H1 (cell line): ENCODE measurements at regions not wholly inside any gene's neighbourhood (a gene's known extent, or its start where the extent isn't known, plus 50 kb on each side); places are given as distances from the start of the nearest gene placed in this dataset.

Experiments
- CTCF ChIA-PET: fragments of 300-600 bp; sonication (Branson Sonifier 250); formaldehyde crosslinking; loops from one replicate; lab custom pipeline; 2021; ENCODE audit not compliant: partially characterized antibody; lab: Charles Lee
- POLR2A ChIA-PET: fragments of 300-600 bp; sonication (Branson Sonifier 250); formaldehyde crosslinking; loops from one replicate; lab custom pipeline; 2021; ENCODE audit warnings: inconsistent platforms; ENCODE audit not compliant: partially characterized antibody; lab: Charles Lee
- DNase-seq, 2 experiments: peaks; one replicate each; pipeline versions ENCODE4 v3.0.0 to v3.0.0-alpha.2; 2010 to 2022; ENCODE audit warnings: low spot score in 2 of 2, low read depth in 1 of 2, mixed read lengths in 1 of 2
- FAIRE-seq: peaks from 2 replicates; lab custom pipeline; 2011; peaks lifted over from hg19 to GRCh38; lab: Jason Lieb, UNC
- H2AFZ ChIP-seq: 2 replicates; pipeline ENCODE4 v1.8.1; 2012; ENCODE audit warnings: low read length, inconsistent platforms
- H2AK5ac ChIP-seq: 2 replicates; pipeline ENCODE4 v1.6.1; 2013; ENCODE audit warnings: low read depth, low read length
- H2BK120ac ChIP-seq: replicated peaks from 2 replicates; pipeline ENCODE3; 2013; ENCODE audit warnings: low read depth, low read length, inconsistent platforms
- H2BK12ac ChIP-seq: 2 replicates; pipeline ENCODE4 v1.6.1; 2013; ENCODE audit warnings: low read depth, low read length
- H2BK15ac ChIP-seq: 2 replicates; pipeline ENCODE4 v1.6.1; 2013; ENCODE audit warnings: low read length
- H2BK20ac ChIP-seq: 2 replicates; pipeline ENCODE4 v1.6.1; 2013; ENCODE audit warnings: low read length
- H2BK5ac ChIP-seq: 2 replicates; pipeline ENCODE4 v1.6.1; 2013; ENCODE audit warnings: low read depth, low read length
- H3K14ac ChIP-seq: 2 replicates; pipeline ENCODE4 v1.6.1; 2013; ENCODE audit warnings: inconsistent platforms; ENCODE audit not compliant: insufficient read length
- H3K18ac ChIP-seq: 2 replicates; pipeline ENCODE4 v1.6.1; 2013; ENCODE audit warnings: low read length; ENCODE audit errors: extremely low read depth
- H3K23ac ChIP-seq: 2 replicates; pipeline ENCODE4 v1.6.1; 2013; ENCODE audit warnings: inconsistent platforms; ENCODE audit not compliant: insufficient read length
- H3K23me2 ChIP-seq: 2 replicates; pipeline ENCODE4 v1.6.1; 2013; ENCODE audit warnings: low read depth, low read length
- H3K27ac ChIP-seq: 2 replicates; pipeline ENCODE4 v1.6.1; 2011; ENCODE audit warnings: low read depth, low read length, inconsistent platforms
- H3K27me3 ChIP-seq, 4 experiments: replicated peaks in 1 of 4; 1 replicate in 1 of 4; 2 replicates in 3 of 4; pipeline versions ENCODE4 v1.6.1 to v1.8.1; 2011 to 2013; ENCODE audit warnings: low read length in 3 of 4, mild to moderate bottlenecking in 3 of 4, inconsistent platforms in 2 of 4, mixed read lengths in 2 of 4, moderate library complexity in 1 of 4; ENCODE audit not compliant: control insufficient read depth in 3 of 4, insufficient read depth in 3 of 4; ENCODE audit errors: extremely low read depth in 1 of 4
- H3K36me3 ChIP-seq, 4 experiments: 2 replicates each; pipeline versions ENCODE4 v1.6.1 to v1.8.1; 2011 to 2013; ENCODE audit warnings: mild to moderate bottlenecking in 4 of 4, low read length in 3 of 4, moderate library complexity in 2 of 4, control low read depth in 1 of 4, inconsistent platforms in 1 of 4; ENCODE audit not compliant: insufficient read depth in 4 of 4, control insufficient read depth in 2 of 4
- H3K4ac ChIP-seq: replicated peaks from 2 replicates; pipeline ENCODE3; 2013; ENCODE audit warnings: low read length, low read depth, mixed read lengths, inconsistent platforms; ENCODE audit not compliant: insufficient read length
- H3K4me1 ChIP-seq, 4 experiments: replicated peaks in 1 of 4; 1 replicate in 1 of 4; 2 replicates in 3 of 4; pipeline versions ENCODE4 v1.6.1 to v1.8.1; 2011 to 2013; ENCODE audit warnings: low read length in 3 of 4, inconsistent platforms in 2 of 4, mixed read lengths in 1 of 4; ENCODE audit not compliant: insufficient read depth in 4 of 4, control insufficient read depth in 3 of 4
- H3K4me2 ChIP-seq, 2 experiments: 2 replicates each; pipeline versions ENCODE4 v1.6.1 to v1.8.1; 2011 to 2013; ENCODE audit warnings: low read depth in 2 of 2, low read length in 2 of 2, control low read depth in 1 of 2, inconsistent platforms in 1 of 2, mild to moderate bottlenecking in 1 of 2; ENCODE audit not compliant: insufficient read depth in 1 of 2
- H3K4me3 ChIP-seq, 4 experiments: fragments of 200-600, 300-600 bp in 1 of 4; sonication (generic), shearing (Covaris generic), sonication (Bioruptor Twin) in 1 of 4; 2 replicates each; pipeline versions ENCODE4 v1.5.1 to v1.8.1; 2011 to 2016; ENCODE audit warnings: low read length in 4 of 4, low read depth in 3 of 4, control low read depth in 2 of 4, inconsistent platforms in 2 of 4, mild to moderate bottlenecking in 2 of 4, mixed read lengths in 1 of 4, moderate library complexity in 1 of 4; ENCODE audit not compliant: insufficient read depth in 2 of 4; ENCODE audit errors: extremely low read depth in 1 of 4
- H3K56ac ChIP-seq: replicated peaks from 2 replicates; pipeline ENCODE3; 2013; ENCODE audit warnings: low read depth, mild to moderate bottlenecking, mixed read lengths, low read length, inconsistent platforms; ENCODE audit not compliant: insufficient read length
- H3K79me1 ChIP-seq: 2 replicates; pipeline ENCODE4 v1.6.1; 2013; ENCODE audit warnings: low read depth, low read length, control low read depth
- H3K79me2 ChIP-seq, 2 experiments: 2 replicates each; pipeline versions ENCODE4 v1.6.1 to v1.8.1; 2012 to 2013; ENCODE audit warnings: low read length in 2 of 2, mild to moderate bottlenecking in 2 of 2, inconsistent platforms in 1 of 2; ENCODE audit not compliant: insufficient read depth in 2 of 2, control insufficient read depth in 1 of 2
- H3K9ac ChIP-seq, 4 experiments: replicated peaks in 1 of 4; 1 replicate in 1 of 4; 2 replicates in 3 of 4; pipeline versions ENCODE4 v1.6.1 to v1.8.1; 2011 to 2013; ENCODE audit warnings: low read depth in 3 of 4, low read length in 3 of 4, control low read depth in 2 of 4, mild to moderate bottlenecking in 2 of 4, moderate library complexity in 2 of 4, inconsistent platforms in 1 of 4; ENCODE audit errors: extremely low read depth in 1 of 4
- H3K9me3 ChIP-seq, 2 experiments: 2 replicates each; pipeline versions ENCODE4 v1.6.1 to v1.8.1; 2012 to 2013; ENCODE audit warnings: mild to moderate bottlenecking in 2 of 2, moderate library complexity in 2 of 2, control low read depth in 1 of 2, inconsistent platforms in 1 of 2, low read depth in 1 of 2, low read length in 1 of 2, mixed read lengths in 1 of 2; ENCODE audit not compliant: insufficient read depth in 2 of 2
- H4K20me1 ChIP-seq, 2 experiments: replicated peaks in 1 of 2; 2 replicates each; pipeline versions ENCODE3 to v1.8.1; 2011 to 2013; ENCODE audit warnings: inconsistent platforms in 2 of 2, low read length in 2 of 2, mild to moderate bottlenecking in 1 of 2; ENCODE audit not compliant: insufficient read depth in 2 of 2, control insufficient read depth in 1 of 2
- H4K5ac ChIP-seq: 2 replicates; pipeline ENCODE4 v1.6.1; 2013; ENCODE audit warnings: low read length, low read depth, mixed read lengths, inconsistent platforms; ENCODE audit not compliant: insufficient read length
- H4K8ac ChIP-seq: 2 replicates; pipeline ENCODE4 v1.8.0; 2013; ENCODE audit warnings: mild to moderate bottlenecking, moderate library complexity, low read length, inconsistent platforms; ENCODE audit not compliant: insufficient read depth; ENCODE audit errors: extremely low read depth
- H4K91ac ChIP-seq: replicated peaks from 2 replicates; pipeline ENCODE3; 2013; ENCODE audit warnings: low read length, mixed read lengths, inconsistent platforms; ENCODE audit not compliant: insufficient read length
- ASH2L ChIP-seq: fragments of 200-600, 300-600 bp; sonication (generic); IDR thresholded peaks from one replicate; pipeline ENCODE4 v1.7.1; 2017; ENCODE audit warnings: low read length
- CBX5 ChIP-seq: fragments of 300-800, 300-1000 bp; sonication (generic); IDR thresholded peaks from 2 replicates; pipeline ENCODE4 v1.7.1; 2016; ENCODE audit warnings: antibody characterized with exemption, low read length, low read depth
- RXRA ChIP-seq: IDR thresholded peaks from 2 replicates; pipeline ENCODE4 v1.6.1; 2011; ENCODE audit warnings: low read depth, mild to moderate bottlenecking, low read length, moderate library complexity; ENCODE audit not compliant: insufficient read depth
- SIX5 ChIP-seq: IDR thresholded peaks from 2 replicates; pipeline ENCODE4 v1.6.1; 2011; ENCODE audit warnings: mild to moderate bottlenecking, low read depth, low read length
- SRF ChIP-seq: IDR thresholded peaks from 2 replicates; pipeline ENCODE4 v1.6.1; 2011; ENCODE audit warnings: mild to moderate bottlenecking, low read depth, low read length, moderate library complexity
- TBP ChIP-seq: IDR thresholded peaks from 2 replicates; pipeline ENCODE4 v1.6.1; 2011; ENCODE audit warnings: low read depth, low read length, improper control_type of control experiment
- ZNF274 ChIP-seq: IDR thresholded peaks from 2 replicates; pipeline ENCODE4 v1.7.0; 2012; ENCODE audit warnings: low read length, borderline replicate concordance; ENCODE audit errors: extremely low read depth
- WGBS, 2 experiments: shearing (Covaris generic) in 1 of 2; methylation state at CpG; one replicate each; pipeline versions ENCODE4 v1.1.6 to v1.1.7; 2013 to 2015; ENCODE audit warnings: low lambda C conversion rate in 2 of 2, mixed read lengths in 2 of 2, inconsistent platforms in 1 of 2, low coverage in 1 of 2, missing lambda C conversion rate in 1 of 2; ENCODE audit not compliant: insufficient replicate concordance in 2 of 2, insufficient coverage in 1 of 2, insufficient read length in 1 of 2; ENCODE audit errors: extremely low coverage in 1 of 2, missing lambda C conversion rate in 1 of 2; 5-methylcytosine and 5-hydroxymethylcytosine counted together
- TF ChIP-seq, protein P1 (sequence below): IDR thresholded peaks from 2 replicates; pipeline ENCODE4 v1.6.1; 2011; ENCODE audit warnings: low read depth, mild to moderate bottlenecking, low read length; ENCODE audit not compliant: insufficient read depth

DNA sequence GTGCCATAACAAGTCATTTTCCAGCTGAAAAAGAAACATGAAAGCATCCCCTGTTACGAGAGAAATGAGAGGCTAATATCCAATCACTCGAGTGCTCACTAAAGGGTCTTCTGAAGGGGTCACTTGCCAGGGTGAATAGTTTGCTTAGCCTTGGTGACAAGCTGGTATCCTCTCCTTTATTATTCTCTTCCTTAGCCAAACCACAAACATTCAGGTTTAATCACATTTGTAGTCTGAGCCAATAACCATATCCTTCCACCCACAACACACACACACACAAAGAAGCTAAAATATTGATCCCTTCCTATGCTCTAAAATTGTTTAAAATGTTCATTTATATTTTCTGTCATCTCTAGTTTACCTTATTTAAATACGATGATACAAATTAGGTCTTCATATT is 240.5 kb upstream of the TMCO5A start:
- Histone ChIP-seq H3K23me2 (no peaks in the 10 kb centered on the region; the same call in 1 of the 2 replicates), H3K23ac (no peak overlapping the region), H4K8ac (no peak overlapping the region), H3K27me3 (no peaks in the 10 kb centered on the region), H3K79me1 (no peaks in the 10 kb centered on the region), H3K4me1 (no peaks in the 10 kb centered on the region), H4K20me1 (no peaks in the 10 kb centered on the region), H2BK120ac (no peak overlapping the region), H3K18ac (no peak overlapping the region), H3K4me2 (no peak overlapping the region), H3K79me2 (no peaks in the 10 kb centered on the region), H4K5ac (no peak overlapping the region), H3K4me3 (no peak overlapping the region), H2BK20ac (no peak overlapping the region), H3K56ac (no peak overlapping the region), H2BK5ac (no peak overlapping the region), H3K9me3 (peaks cover 3 to 5% of the 10 kb centered on the region in 2 experiments; a peak in 3 of 4 replicates), H3K9ac (no peak overlapping the region), H3K14ac (no peak overlapping the region), H2BK15ac (no peak overlapping the region), H2AK5ac (no peak overlapping the region), H3K27ac (no peak overlapping the region), H3K36me3 (no peaks in the 10 kb centered on the region), H2AFZ (no peak overlapping the region), H3K4ac (no peak overlapping the region), H2BK12ac (no peak overlapping the region), H4K91ac (no peak overlapping the region)
- WGBS, 2 experiments, result 100% methylated on average over 3 of the region's 3 CpGs; no CpG with 5 or more reads in 1 of the 2 experiments
- CTCF ChIA-PET, result no interaction called here
- FAIRE-seq (no peak), DNase-seq (no peak)
- POLR2A ChIA-PET, result no interaction called here
- TF ChIP-seq ZNF274, result no peak
- no peak for TF ChIP-seq CBX5
- no peak for TF ChIP-seq RXRA
- TF ChIP-seq, protein P1, sequence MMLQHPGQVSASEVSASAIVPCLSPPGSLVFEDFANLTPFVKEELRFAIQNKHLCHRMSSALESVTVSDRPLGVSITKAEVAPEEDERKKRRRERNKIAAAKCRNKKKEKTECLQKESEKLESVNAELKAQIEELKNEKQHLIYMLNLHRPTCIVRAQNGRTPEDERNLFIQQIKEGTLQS, result no peak
- TF ChIP-seq TBP, result no peak
- no peak for TF ChIP-seq SRF
- no peak for TF ChIP-seq ASH2L
- no peak for TF ChIP-seq SIX5
